ENCODE measurements at regions not wholly inside any gene's neighbourhood (a gene's known extent, or its start where the extent isn't known, plus 50 kb on each side); places are given as distances from the start of the nearest gene placed in this dataset.
A peak's percentile ranks its signal among the peaks of the same experiment; 100 is the strongest.

GRCh38 chr3:88369767-88370166 lies 220.0 kb downstream of the C3orf38 start:
- Histone ChIP-seq H4K20me1 (ENCODE audit: insufficient read depth) (no peaks in the 10 kb centered on the region), H2AFZ (ENCODE audit: low read depth) (no peak overlapping the region), H3K4me3 (IDR thresholded peaks at IDR 0.05; ENCODE audit: insufficient read depth, low read depth, low read length) (no peak overlapping the region), H3K4me1 (ENCODE audit: low read depth, poor library complexity, severe bottlenecking) (no peaks in the 10 kb centered on the region), H3K4me2 (no peak overlapping the region), H3K27me3 (ENCODE audit: insufficient read depth, low read depth) (no peaks in the 10 kb centered on the region), H3K79me2 (ENCODE audit: insufficient read depth, low read depth) (no peaks in the 10 kb centered on the region), H3K36me3 (ENCODE audit: insufficient read depth) (no peaks in the 10 kb centered on the region), H3K27ac (no peak overlapping the region), H3K9ac (no peak overlapping the region)
- no peak for TF ChIP-seq CTCF (conservative IDR thresholded peaks at IDR 0.05; ENCODE audit: low read depth, low read length)

- no peak for TF ChIP-seq CTCF (conservative IDR thresholded peaks at IDR 0.05; ENCODE audit: low read depth, low read length)
- H3K36me3 ChIP-seq (ENCODE audit: insufficient read depth), result no peaks in the 10 kb centered on the region
- no peaks in the 10 kb centered on the region for H4K20me1 ChIP-seq (ENCODE audit: insufficient read depth)
- H3K27ac ChIP-seq, result peak overlapping the region; percentile 52; the same call in 1 of the 2 replicates
- no peak overlapping the region for H3K4me3 ChIP-seq (IDR thresholded peaks at IDR 0.05; ENCODE audit: insufficient read depth, low read depth, low read length)
- peak overlapping the region; percentile 33; the same call in 1 of the 2 replicates for H3K4me2 ChIP-seq
- H3K79me2 ChIP-seq (ENCODE audit: insufficient read depth, low read depth), result no peaks in the 10 kb centered on the region
- H3K4me1 ChIP-seq (ENCODE audit: low read depth, poor library complexity, severe bottlenecking), result peaks cover 12% of the 10 kb centered on the region
- no peaks in the 10 kb centered on the region for H3K27me3 ChIP-seq (ENCODE audit: insufficient read depth, low read depth)
- peak overlapping the region; percentile 30; the same call in 1 of the 2 replicates for H3K9ac ChIP-seq
- H2AFZ ChIP-seq (ENCODE audit: low read depth), result peak overlapping the region; percentile 53
Observed at GRCh38 chr3:88385090-88385489, 235.3 kb downstream of the C3orf38 start.

GRCh38 chr3:88398581-88398980 lies 248.8 kb downstream of the C3orf38 start:
- Histone ChIP-seq H3K4me2 (no peak overlapping the region), H3K4me1 (ENCODE audit: low read depth, poor library complexity, severe bottlenecking) (no peaks in the 10 kb centered on the region), H4K20me1 (ENCODE audit: insufficient read depth) (no peaks in the 10 kb centered on the region), H3K4me3 (IDR thresholded peaks at IDR 0.05; ENCODE audit: insufficient read depth, low read depth, low read length) (no peak overlapping the region), H3K27me3 (ENCODE audit: insufficient read depth, low read depth) (no peaks in the 10 kb centered on the region), H2AFZ (ENCODE audit: low read depth) (no peak overlapping the region), H3K36me3 (ENCODE audit: insufficient read depth) (no peaks in the 10 kb centered on the region), H3K9ac (no peak overlapping the region), H3K27ac (no peak overlapping the region), H3K79me2 (ENCODE audit: insufficient read depth, low read depth) (no peaks in the 10 kb centered on the region)
- no peak for TF ChIP-seq CTCF (conservative IDR thresholded peaks at IDR 0.05; ENCODE audit: low read depth, low read length)

GRCh38 chr3:88403319-88403718 lies 253.6 kb downstream of the C3orf38 start:
- no peak for TF ChIP-seq CTCF (conservative IDR thresholded peaks at IDR 0.05; ENCODE audit: low read depth, low read length)
- Histone ChIP-seq H3K27me3 (ENCODE audit: insufficient read depth, low read depth) (no peaks in the 10 kb centered on the region), H3K36me3 (ENCODE audit: insufficient read depth) (no peaks in the 10 kb centered on the region), H3K4me2 (no peak overlapping the region), H4K20me1 (ENCODE audit: insufficient read depth) (no peaks in the 10 kb centered on the region), H3K79me2 (ENCODE audit: insufficient read depth, low read depth) (no peaks in the 10 kb centered on the region), H3K9ac (no peak overlapping the region), H3K27ac (no peak overlapping the region), H3K4me1 (ENCODE audit: low read depth, poor library complexity, severe bottlenecking) (no peaks in the 10 kb centered on the region), H2AFZ (ENCODE audit: low read depth) (no peak overlapping the region), H3K4me3 (IDR thresholded peaks at IDR 0.05; ENCODE audit: insufficient read depth, low read depth, low read length) (no peak overlapping the region)

Measured in KMS-11 (cell line).